GM20000 (cell line): ENCODE measurements at regions not wholly inside any gene's neighbourhood (a gene's known extent, or its start where the extent isn't known, plus 50 kb on each side); places are given as distances from the start of the nearest gene placed in this dataset.

Experiments used
- DNase-seq: peaks from one replicate; pipeline ENCODE4 v3.0.0; 2012; ENCODE audit warnings: low spot score
- CTCF ChIP-seq: IDR thresholded peaks from 2 replicates; pipeline ENCODE4 v1.5.1; 2012; ENCODE audit warnings: mild to moderate bottlenecking, control low read depth; ENCODE audit errors: extremely low read depth, missing control alignments

DNA sequence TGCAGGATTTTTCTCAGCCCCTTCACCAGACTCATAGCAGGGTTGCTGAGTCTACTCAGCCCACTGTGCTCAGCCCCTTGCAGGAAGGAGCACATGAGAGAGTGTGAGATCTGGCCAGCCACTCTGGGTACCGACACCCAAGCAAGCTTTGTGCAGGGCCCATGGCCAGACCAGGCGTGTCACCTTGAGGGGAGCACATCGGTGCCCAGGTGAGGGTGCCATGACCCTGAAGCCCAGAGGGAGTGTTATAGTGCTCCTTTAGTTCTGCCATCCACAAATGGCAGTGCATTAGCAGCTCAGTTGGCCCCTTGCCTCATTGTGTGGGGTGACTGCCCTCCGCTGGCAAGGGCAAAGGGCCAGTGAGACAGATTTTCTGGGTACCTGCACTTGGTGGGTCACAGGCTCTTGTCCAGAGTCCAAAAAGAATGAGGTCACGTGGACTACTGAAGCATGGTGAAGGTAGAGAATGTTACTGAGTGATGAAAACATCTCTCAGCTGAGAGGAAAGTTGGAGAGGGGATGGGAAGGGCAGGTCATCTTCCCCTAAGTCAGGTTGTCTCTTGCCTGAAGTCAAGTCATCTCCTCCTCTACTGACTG, 181.8 kb downstream of the MACC1 start:
- DNase-seq = no peak
- TF ChIP-seq CTCF = no peak

DNA sequence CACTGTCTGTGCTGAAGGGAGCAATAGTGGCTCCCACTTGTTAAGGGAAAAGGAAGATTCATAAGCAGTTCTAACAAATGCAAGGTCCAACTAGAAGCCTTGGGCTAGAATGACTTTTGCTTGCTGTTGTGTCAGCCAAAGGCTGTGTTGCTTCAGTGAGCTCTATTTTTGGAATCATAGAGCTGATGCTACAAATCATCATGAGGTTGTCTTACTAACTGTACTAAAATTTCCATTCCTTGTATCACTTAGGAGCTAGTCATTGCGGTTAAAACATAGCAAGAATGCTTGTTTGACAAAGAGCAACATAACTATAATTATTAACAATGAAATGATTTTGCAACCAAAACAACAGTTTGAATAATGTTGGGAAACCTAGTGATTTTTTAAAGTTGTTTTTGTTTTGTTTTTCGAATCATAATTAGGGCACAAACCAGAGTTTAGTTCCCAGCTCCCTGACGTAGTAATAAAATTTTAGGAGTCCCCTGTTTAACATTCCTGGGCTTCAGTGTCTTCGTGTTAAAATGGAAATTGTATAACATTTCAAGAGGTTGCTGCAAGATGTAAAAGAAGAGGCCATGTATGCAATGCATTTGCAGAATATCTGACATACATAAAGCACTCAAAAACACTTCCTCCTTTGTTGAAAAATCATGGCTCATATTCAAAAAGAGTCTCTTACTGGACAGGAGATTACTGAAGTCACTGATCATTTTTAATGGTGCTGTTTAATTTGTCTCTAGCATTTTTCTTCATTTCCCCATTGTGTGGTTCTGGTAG, 183.4 kb downstream of the MACC1 start:
- no peak for TF ChIP-seq CTCF
- DNase-seq = no peak

DNA sequence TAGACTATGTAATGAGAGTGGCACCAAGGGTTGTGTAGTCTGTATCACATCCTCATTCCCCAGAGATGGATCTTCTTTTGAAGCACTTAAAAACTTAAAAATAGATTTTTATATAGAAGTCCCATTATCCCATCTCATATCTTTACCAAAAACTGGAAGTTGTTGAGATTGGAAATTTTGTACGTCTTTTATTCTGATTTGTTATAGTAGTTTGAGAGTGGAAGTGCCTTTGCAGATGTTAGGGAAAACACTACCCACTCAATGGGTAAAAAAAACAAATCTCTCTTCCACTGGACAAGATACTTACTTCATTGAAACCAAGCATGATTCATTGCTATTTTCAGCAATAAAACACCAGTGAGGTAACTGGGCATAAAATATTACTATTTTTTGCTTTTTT, 184.4 kb downstream of the MACC1 start:
- no peak for DNase-seq
- TF ChIP-seq CTCF = no peak

DNA sequence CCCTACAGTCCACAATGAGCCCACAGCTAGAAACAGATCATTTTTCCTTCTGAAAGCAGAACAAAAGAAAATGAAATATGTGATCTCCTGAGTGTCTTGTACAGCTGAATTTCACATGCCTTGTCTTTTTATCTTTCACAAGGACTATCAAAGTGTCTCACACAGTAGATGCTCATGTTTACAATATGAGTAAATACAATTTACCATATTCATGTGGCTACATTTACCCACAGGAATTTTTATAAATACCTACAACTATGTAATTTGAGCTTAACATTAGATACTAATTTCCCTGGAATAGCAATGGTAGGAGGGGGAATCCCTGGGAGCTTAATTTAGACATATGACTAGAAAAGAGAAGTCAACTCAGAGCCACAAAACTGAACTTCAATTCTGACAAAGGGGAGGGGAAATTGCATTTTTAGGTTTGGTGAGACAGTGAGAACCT, 186.2 kb downstream of the MACC1 start:
- peak; percentile 11 for DNase-seq
- no peak for TF ChIP-seq CTCF

- no peak for TF ChIP-seq CTCF
- DNase-seq = peak; percentile 12
These were observed 186.8 kb downstream of the MACC1 start for GRCh38 chr7:20030417-20030816.

- no peak for DNase-seq
- no peak for TF ChIP-seq CTCF
These were observed 190.4 kb downstream of the MACC1 start for GRCh38 chr7:20026762-20027161.

- DNase-seq = no peak
- no peak for TF ChIP-seq CTCF
These were observed 195.4 kb downstream of the MACC1 start for GRCh38 chr7:20021831-20022230.
